AG09309 (cell line): ENCODE measurements at regions not wholly inside any gene's neighbourhood (a gene's known extent, or its start where the extent isn't known, plus 50 kb on each side); places are given as distances from the start of the nearest gene placed in this dataset.

Experiments used
- DNase-seq: peaks from one replicate; pipeline ENCODE4 v3.0.0-alpha.2; 2010; ENCODE audit warnings: low read depth
- H3K4me3 ChIP-seq: 2 replicates; pipeline ENCODE4 v1.5.1; 2011; ENCODE audit warnings: mild to moderate bottlenecking, low read depth, low read length, moderate library complexity; ENCODE audit not compliant: control insufficient read depth
- TF ChIP-seq, protein P1 (sequence below): IDR thresholded peaks from 2 replicates; pipeline ENCODE4 v1.5.1; 2011; ENCODE audit warnings: mild to moderate bottlenecking, low read depth, low read length, inconsistent platforms; ENCODE audit not compliant: insufficient read depth, control insufficient read depth; ENCODE audit errors: missing control alignments

DNA sequence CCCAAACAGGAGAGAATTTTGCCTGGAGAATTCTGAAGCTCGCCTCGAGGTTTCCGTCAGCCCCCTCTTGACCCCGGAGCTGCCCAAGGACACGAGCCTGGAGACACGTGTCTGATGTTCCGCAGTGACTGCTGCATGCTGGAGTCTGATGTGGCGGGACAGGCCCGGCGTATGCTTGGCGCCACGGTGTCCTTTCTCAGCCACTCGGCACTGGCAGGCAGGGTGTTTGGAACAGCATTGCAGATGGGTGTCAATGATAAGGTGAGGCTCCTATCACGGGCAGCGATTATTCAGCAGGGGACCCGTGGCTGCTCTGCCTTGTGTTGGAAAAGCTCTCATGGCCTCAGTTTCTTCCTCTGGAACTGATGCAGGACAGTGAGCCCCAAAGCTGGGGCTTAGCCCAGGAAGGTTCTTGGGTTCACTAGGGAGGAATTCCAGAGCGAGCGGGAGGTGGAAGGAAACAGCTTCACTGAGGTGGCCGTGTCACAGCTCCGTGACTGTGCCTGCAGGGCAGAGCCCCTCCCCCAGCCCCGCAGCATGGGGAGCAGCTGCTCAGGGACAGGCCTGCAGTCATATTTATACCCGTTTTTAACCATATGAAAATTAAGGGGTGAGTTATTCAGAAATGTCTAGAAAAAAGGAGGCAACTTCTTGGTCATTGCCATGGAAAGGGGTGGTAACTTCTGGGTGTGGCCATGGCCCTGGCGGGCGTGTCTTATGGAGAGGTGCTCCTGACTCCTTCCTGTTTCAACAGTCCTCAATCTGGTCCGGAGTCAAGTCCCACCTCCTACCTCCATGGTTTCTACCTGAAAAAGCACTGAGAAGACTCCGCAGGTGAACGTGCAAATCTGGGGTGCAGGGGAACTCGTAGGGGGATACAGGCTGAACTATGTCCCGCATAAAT is 123.4 kb downstream of the SIK1 start:
- H3K4me3 ChIP-seq: no peak overlapping the region
- no peak for DNase-seq
- TF ChIP-seq, protein P1, sequence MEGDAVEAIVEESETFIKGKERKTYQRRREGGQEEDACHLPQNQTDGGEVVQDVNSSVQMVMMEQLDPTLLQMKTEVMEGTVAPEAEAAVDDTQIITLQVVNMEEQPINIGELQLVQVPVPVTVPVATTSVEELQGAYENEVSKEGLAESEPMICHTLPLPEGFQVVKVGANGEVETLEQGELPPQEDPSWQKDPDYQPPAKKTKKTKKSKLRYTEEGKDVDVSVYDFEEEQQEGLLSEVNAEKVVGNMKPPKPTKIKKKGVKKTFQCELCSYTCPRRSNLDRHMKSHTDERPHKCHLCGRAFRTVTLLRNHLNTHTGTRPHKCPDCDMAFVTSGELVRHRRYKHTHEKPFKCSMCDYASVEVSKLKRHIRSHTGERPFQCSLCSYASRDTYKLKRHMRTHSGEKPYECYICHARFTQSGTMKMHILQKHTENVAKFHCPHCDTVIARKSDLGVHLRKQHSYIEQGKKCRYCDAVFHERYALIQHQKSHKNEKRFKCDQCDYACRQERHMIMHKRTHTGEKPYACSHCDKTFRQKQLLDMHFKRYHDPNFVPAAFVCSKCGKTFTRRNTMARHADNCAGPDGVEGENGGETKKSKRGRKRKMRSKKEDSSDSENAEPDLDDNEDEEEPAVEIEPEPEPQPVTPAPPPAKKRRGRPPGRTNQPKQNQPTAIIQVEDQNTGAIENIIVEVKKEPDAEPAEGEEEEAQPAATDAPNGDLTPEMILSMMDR: no peak

DNA sequence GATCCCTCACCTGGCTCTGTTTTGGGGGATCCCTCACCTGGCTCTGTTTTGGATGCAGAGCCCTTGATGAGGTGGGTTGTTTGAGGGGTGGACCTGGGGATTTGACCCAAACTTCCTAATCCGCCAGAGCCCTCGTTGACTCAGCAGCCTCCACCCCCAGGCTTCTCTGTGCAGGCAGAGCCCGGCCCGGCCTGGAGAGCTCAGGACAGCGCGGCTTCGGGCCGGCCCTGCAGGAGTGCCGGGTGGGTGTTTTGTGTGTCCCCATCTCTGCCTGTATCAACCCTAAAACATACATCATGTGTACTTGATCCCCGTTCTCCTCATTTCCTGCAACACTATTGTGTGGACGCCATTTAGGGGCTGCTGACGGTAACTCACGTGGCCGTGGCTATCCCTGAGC is 124.2 kb downstream of the SIK1 start:
- H3K4me3 ChIP-seq: no peak overlapping the region
- no peak for DNase-seq
- TF ChIP-seq, protein P1: no peak

DNA sequence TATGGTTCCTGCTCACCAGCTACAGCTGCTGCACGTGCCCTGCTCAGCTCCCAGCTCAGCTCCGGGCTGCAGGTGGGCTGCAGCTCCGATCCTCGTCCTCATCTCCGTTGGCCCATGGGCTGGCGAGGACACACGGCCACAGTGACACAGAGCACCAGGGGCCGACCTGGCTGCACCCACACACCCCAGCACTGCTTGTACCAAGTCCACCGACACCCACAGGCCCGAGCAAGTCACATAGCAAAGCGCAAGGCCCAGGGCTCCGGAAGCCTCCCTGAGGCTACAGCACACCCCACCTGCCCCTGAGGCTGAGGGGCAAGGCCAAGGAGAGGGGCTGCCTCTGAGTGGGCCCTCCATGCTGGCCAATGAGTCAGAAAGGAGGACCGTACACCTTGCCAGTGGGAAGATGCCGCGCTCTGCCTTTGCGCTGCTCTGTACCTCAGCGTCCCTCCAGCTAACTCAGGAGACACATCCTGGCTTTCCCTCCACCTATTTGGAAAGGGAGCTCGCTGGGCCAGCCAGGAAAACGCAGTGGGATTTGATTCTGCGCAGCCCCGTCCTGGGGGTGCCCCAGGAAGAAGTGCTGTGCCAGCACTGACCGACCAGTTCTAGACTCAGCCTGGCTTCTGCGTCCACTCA is 124.8 kb downstream of the SIK1 start:
- no peak for DNase-seq
- H3K4me3 ChIP-seq: no peak overlapping the region
- TF ChIP-seq, protein P1: no peak

DNA sequence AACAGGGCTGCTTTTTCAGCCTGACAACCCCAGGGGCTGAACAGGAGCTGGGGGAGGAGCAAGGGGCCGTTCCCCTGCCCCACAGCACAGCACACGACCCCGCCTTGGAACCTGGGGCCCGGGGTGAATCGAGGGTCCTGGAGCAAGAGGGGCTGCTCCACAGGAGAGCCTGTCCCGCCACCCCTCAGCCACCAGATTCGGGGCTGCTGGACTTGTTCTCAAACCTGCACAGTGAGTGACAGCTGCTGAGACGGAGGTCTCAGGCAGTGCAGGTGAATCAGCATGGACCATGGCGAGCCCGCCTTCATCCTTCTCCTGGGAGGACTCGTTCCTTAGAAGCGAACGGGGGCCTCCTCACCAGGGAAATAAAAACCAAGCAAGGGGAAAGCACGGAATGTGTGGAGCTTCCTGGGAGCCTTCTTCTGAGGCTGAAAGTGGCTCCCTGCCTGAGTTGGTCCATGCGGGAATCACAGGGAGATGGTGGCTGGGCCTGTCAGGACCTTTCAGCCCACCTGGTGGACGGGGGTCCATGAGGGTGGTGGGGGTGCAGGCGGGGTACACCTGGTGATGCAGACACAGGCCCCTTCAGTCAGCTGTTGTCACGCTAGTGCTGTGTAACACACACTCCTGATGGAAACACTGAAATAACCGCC is 125.4 kb downstream of the SIK1 start:
- no peak overlapping the region for H3K4me3 ChIP-seq
- DNase-seq: no peak
- TF ChIP-seq, protein P1: no peak

DNA sequence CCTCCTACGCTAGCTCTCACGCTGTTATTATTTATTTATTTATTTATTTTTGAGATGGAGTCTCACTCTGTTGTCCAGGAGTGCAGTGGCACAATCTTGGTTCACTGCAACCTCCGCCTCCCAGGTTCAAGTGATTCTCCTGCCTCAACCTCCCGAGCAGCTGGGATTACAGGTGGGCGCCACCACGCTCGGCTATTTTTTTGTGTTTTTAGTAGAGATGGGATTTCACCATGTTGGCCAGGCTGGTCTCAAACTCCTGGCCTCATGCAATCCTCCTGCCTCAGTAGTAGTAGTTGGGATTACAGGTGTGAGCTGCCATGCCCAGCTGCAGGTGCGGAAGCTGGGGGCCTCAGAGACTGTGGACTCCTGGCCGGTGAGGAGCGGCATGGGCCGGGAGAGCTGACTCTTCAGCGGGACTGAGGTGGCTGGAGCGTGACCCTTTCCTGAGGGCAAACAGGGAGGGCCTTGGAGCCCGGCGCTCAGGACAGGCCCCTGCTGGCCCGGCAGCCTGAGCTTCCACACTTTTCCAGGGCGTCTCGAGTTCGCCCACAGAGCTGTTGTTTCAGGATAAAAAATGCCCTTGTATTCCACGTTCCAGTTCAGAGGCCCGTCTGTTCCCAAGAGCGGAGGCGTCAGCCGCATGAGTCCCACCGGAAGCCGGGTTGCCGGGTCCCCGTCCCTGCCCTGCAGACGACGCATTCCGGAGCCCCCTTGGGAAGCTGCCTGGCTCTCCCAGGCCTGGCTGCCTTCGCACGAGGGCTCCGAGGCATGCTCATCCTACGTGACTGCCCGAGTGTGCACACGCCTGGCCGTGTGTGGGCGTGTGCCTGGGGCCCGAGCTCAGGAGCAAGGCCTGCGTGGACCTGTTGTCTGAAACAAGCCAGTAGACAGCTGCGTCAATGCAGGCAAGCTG is 126.2 kb downstream of the SIK1 start:
- TF ChIP-seq, protein P1: no peak
- no peak for DNase-seq

More for the DNA sequence above, 126.2 kb downstream of the SIK1 start:
- H3K4me3 ChIP-seq: no peak overlapping the region
